Pancreas (tissue), 10 donors: ENCODE measurements at regions not wholly inside any gene's neighbourhood (a gene's known extent, or its start where the extent isn't known, plus 50 kb on each side); places are given as distances from the start of the nearest gene placed in this dataset.

ENCODE experiments used
- ATAC-seq, 4 donors: fragments of 200-7000 bp; cut with Tn5 transposase; one replicate each; pipeline versions ENCODE4 v1.8.0 to v1.9.1; 2020; ENCODE audit warnings: mild to moderate bottlenecking in 4 of 4, moderate library complexity in 4 of 4
- DNase-seq, 6 donors: peaks; one replicate each; pipeline ENCODE4 v3.0.0-alpha.2; 2020
- FAIRE-seq: peaks from 2 replicates; lab custom pipeline; 2012; peaks lifted over from hg19 to GRCh38; lab: Jason Lieb, UNC
- H3K27ac ChIP-seq, 4 donors: fragments of 200-600 bp; sonication (generic); 1 replicate in 3 of 4; 2 replicates in 1 of 4; pipeline versions ENCODE4 v1.5.0 to v1.8.0; 2020
- H3K27me3 ChIP-seq, 4 donors: fragments of 200-600 bp; one replicate each; pipeline ENCODE4 v1.8.0; 2021
- H3K36me3 ChIP-seq, 3 donors: fragments of 200-600 bp; sonication (generic) in 1 of 3; one replicate each; pipeline versions ENCODE4 v1.5.0 to v1.8.0; 2020 to 2021
- H3K4me1 ChIP-seq, 3 donors: fragments of 200-600 bp; one replicate each; pipeline ENCODE4 v1.8.0; 2021
- H3K4me3 ChIP-seq, 4 donors: fragments of 200-600 bp; sonication (generic) in 2 of 4; one replicate each; pipeline versions ENCODE4 v1.5.0 to v1.8.0; 2020 to 2021
- H3K9me3 ChIP-seq, 4 donors: fragments of 200-600 bp; one replicate each; pipeline ENCODE4 v1.8.0; 2021
- WGBS, 2 donors: extraction: QIAGEN DNeasy Blood & Tissue Kit; methylation state at CpG; one replicate each; pipeline ENCODE4 v1.1.7; 2013; 5-methylcytosine and 5-hydroxymethylcytosine counted together
- intact Hi-C, 3 donors: fragments of 100-400 bp; cut with DNase I; formaldehyde crosslinking; loops; one replicate each; pipeline versions ENCODE4 v1.11.1 to v1.14.2; 2022
- TF ChIP-seq, protein P1 (sequence below), 4 donors: fragments of 200-600 bp; sonication (generic) in 3 of 4; IDR thresholded peaks; one replicate each; pipeline versions ENCODE4 v1.5.0 to v1.8.0; 2021; ENCODE audit warnings: antibody characterized with exemption in 4 of 4
- donor health status: healthy with polysubstance abuse.
- donor health status: DM: no; HTN: no; CAD: no; lungs with moderate emphysema.
- donor health status: DM: no; HTN: no; CAD: no.
- donor health status: control.
- donor health status: control.
- donor health status: Bipolar disorder and iron deficiency.
- donor health status: DM: yes; HTN: yes; CAD: no.
- donor health status: DM: no; HTN: no; CAD: no.
- donor health status: DM: no; HTN: no; CAD: no.
- donor health status: DM: yes; HTN: yes; CAD: no.

DNA sequence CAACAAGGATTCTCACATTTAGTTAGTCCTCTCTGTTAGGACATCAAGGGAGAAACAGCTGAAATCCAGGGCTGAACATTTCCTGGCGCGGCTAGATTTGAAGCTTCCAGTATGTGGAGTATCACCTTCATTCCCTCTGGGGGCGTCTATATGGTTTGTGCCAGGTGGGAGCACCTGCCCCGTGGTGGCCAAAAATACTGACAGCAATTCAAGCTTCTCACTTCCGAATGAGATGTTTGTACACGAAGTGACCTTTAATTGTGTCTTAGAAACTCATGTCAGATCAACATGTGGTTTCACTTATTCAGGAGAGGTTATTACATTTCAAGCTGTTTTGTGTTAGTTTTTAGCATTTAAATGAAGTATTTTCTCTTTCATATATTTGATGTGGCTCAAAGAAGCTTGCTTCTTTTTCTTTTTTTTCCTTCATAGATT lies 67.3 kb upstream of the ZNF217 start:
- Histone ChIP-seq H3K36me3 (no peaks in the 10 kb centered on the region), H3K4me3 (no peak overlapping the region), H3K4me1 (peaks cover 0 to 25% (median 10%) of the 10 kb centered on the region in 3 donors), H3K9me3 (no peaks in the 10 kb centered on the region), H3K27ac (peak overlapping the region in 1 of 4 donors; percentile 41), H3K27me3 (no peaks in the 10 kb centered on the region)
- FAIRE-seq, result no peak
- TF ChIP-seq, protein P1, sequence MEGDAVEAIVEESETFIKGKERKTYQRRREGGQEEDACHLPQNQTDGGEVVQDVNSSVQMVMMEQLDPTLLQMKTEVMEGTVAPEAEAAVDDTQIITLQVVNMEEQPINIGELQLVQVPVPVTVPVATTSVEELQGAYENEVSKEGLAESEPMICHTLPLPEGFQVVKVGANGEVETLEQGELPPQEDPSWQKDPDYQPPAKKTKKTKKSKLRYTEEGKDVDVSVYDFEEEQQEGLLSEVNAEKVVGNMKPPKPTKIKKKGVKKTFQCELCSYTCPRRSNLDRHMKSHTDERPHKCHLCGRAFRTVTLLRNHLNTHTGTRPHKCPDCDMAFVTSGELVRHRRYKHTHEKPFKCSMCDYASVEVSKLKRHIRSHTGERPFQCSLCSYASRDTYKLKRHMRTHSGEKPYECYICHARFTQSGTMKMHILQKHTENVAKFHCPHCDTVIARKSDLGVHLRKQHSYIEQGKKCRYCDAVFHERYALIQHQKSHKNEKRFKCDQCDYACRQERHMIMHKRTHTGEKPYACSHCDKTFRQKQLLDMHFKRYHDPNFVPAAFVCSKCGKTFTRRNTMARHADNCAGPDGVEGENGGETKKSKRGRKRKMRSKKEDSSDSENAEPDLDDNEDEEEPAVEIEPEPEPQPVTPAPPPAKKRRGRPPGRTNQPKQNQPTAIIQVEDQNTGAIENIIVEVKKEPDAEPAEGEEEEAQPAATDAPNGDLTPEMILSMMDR (IDR thresholded peaks at IDR 0.05), result no peak
- ATAC-seq, result no peak
- no peak for DNase-seq
- WGBS, 2 donors, result 79 to 83% methylated on average over 6 of the region's 6 CpGs
- intact Hi-C loops, result no loop called here

DNA sequence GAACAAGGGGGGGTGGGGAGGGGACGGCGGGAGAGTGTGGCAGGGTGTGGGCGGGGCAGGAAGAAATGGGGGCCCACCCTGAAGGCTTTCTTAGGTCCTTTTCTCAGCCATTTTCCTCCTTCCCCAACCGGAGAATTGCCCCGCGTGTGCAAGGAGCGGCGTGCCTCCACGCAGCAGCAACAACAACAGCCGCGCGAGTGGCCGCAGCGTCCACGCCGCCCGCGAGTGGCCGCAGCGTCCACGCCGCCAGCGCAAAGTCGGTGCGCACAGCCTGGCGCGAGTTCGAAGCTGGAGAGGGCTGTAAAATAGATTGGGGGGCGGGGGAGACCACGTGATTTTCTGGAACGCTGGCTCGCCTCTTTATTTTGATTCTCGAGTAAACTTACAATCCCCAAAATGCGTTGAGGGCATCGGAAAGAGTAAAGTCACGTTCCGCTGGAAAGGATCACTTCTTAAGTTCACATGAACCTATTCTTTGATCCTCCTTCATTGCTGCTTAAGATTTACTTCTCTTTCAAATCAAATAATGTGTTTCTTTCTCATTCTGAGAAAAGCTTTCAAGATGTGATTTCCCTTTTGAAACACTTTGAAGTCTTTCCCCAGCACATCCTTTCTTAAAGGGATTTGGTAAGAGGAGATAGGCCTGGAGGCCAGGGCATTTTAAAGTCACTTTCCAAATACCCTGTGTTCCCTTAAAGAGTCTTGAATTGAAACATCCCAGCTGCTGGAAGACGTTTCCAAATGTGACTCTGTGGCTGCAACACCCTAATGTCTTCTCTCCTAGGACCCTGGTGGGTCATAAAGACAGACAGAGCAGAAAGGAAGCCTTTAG lies 66.7 kb upstream of the ZNF217 start:
- Histone ChIP-seq H3K27ac (peak overlapping the region in 2 of 4 donors; percentile 4 to 41), H3K4me1 (peaks cover 0 to 32% (median 17%) of the 10 kb centered on the region in 3 donors), H3K27me3 (no peaks in the 10 kb centered on the region), H3K9me3 (no peaks in the 10 kb centered on the region), H3K36me3 (no peaks in the 10 kb centered on the region), H3K4me3 (peak overlapping the region; percentile 5 to 43 (median 28))
- DNase-seq (no peak), ATAC-seq (peak; percentile 29 to 64 (median 50)), FAIRE-seq (no peak)
- WGBS, 2 donors, result 24% methylated on average over 38 of the region's 38 CpGs
- TF ChIP-seq, protein P1 (IDR thresholded peaks at IDR 0.05), result no peak
- intact Hi-C loops, result no loop called here

DNA sequence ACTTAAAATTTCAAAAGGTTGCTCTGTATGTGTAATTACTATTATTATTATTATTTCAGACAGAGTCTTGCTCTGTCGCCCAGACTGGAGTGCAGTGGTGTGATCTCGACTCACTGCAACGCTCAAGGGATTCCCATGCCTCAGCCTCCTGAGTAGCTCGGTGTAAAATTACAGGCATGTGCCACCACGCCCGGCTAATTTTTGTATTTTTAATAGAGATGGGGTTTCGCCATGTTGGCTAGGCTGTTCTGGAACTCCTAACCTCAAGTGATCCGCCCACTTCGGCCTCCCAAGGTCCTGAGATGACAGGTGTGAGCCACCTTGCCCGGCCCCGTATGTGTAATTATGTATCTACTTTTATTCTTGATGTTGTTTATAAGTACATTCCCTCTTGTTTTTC lies 65.3 kb upstream of the ZNF217 start:
- Histone ChIP-seq H3K4me1 (peaks cover 0 to 34% (median 19%) of the 10 kb centered on the region in 3 donors), H3K9me3 (no peaks in the 10 kb centered on the region), H3K27ac (no peak overlapping the region), H3K27me3 (no peaks in the 10 kb centered on the region), H3K4me3 (no peak overlapping the region), H3K36me3 (no peaks in the 10 kb centered on the region)
- 96% methylated on average over 11 of the region's 11 CpGs for WGBS, 2 donors
- no peak for DNase-seq
- TF ChIP-seq, protein P1 (IDR thresholded peaks at IDR 0.05), result no peak
- no peak for ATAC-seq
- intact Hi-C loops, result no loop called here
- FAIRE-seq, result no peak

DNA sequence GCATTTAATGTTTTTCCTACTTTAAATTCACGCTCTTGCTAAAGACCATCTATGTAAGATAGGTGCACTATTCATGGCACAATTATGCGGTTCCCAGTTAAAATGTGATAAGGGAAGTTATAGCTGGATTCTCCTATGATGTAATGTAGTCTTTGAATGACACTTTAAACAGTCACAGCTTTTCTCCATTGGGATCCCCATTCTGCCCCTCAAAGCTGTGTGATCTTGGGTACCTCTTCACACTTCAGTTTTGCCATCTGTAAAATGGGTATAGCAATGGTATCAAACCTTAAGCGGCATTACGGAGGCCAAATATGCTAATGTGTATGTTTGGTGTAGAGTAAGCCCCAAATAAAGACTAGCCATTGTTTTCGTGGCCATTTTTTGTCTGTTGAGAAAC lies 64.7 kb upstream of the ZNF217 start:
- DNase-seq (no peak), FAIRE-seq (no peak), ATAC-seq (no peak)
- TF ChIP-seq, protein P1 (IDR thresholded peaks at IDR 0.05), result no peak
- no peaks in the 10 kb centered on the region for H3K36me3 ChIP-seq
- H3K27me3 ChIP-seq, result no peaks in the 10 kb centered on the region
- H3K4me3 ChIP-seq, result no peak overlapping the region
- H3K4me1 ChIP-seq, result peaks cover 0 to 36% (median 21%) of the 10 kb centered on the region in 3 donors
- no peak overlapping the region for H3K27ac ChIP-seq
- no peaks in the 10 kb centered on the region for H3K9me3 ChIP-seq
- 83 to 90% methylated on average over 5 of the region's 5 CpGs for WGBS, 2 donors
- intact Hi-C loops, result no loop called here

DNA sequence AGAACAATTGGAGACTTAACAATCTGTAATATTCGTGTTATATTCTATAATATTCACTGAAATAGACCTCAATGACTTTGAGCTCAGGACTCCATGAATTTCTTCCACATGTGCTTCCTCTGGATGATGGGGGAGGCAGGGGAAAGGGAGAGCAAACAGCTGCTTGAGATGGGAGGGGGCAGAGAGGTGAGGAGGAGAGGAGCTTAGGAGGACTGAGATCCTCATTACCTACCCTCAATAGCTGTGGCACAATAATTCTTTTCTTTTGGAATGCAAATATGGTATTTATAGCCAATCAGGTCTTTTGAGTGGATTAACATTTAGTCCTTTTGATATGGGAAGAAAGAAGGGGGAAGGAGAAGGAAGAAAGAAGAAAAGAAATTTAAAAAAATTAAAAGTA lies 64.1 kb upstream of the ZNF217 start:
- TF ChIP-seq, protein P1 (IDR thresholded peaks at IDR 0.05), result no peak
- Histone ChIP-seq H3K27ac (no peak overlapping the region), H3K36me3 (no peaks in the 10 kb centered on the region), H3K27me3 (no peaks in the 10 kb centered on the region), H3K4me3 (no peak overlapping the region), H3K4me1 (peaks cover 0 to 42% (median 27%) of the 10 kb centered on the region in 3 donors), H3K9me3 (no peaks in the 10 kb centered on the region)
- WGBS, 2 donors, result 62 to 70% methylated on average over 1 of the region's 1 CpG
- intact Hi-C loops, result no loop called here
- ATAC-seq (no peak), DNase-seq (no peak), FAIRE-seq (no peak)
